IgD-negative memory B cell (primary cell): ENCODE measurements at regions not wholly inside any gene's neighbourhood (a gene's known extent, or its start where the extent isn't known, plus 50 kb on each side); places are given as distances from the start of the nearest gene placed in this dataset.

Source experiments
- H3K27ac Mint-ChIP-seq, 3 donors: one replicate each; pipeline ENCODE4 v1.8.0; 2020 to 2022; ENCODE audit warnings: mild to moderate bottlenecking in 3 of 3, mixed read lengths in 3 of 3, moderate library complexity in 1 of 3
- H3K27me3 Mint-ChIP-seq: one replicate; pipeline ENCODE4 v1.8.0; 2021; ENCODE audit warnings: mixed read lengths
- H3K36me3 Mint-ChIP-seq: one replicate; pipeline ENCODE4 v1.8.0; 2020; ENCODE audit warnings: mild to moderate bottlenecking, mixed read lengths
- H3K4me1 Mint-ChIP-seq, 3 donors: one replicate each; pipeline ENCODE4 v1.8.0; 2020 to 2022; ENCODE audit warnings: mixed read lengths in 3 of 3, mild to moderate bottlenecking in 1 of 3
- H3K4me3 Mint-ChIP-seq, 4 donors: one replicate each; pipeline ENCODE4 v1.8.0; 2020 to 2022; ENCODE audit warnings: mild to moderate bottlenecking in 4 of 4, mixed read lengths in 4 of 4, moderate library complexity in 3 of 4
- H3K9me3 Mint-ChIP-seq, 3 donors: one replicate each; pipeline ENCODE4 v1.8.0; 2020 to 2021; ENCODE audit warnings: mixed read lengths in 3 of 3, mild to moderate bottlenecking in 1 of 3

DNA sequence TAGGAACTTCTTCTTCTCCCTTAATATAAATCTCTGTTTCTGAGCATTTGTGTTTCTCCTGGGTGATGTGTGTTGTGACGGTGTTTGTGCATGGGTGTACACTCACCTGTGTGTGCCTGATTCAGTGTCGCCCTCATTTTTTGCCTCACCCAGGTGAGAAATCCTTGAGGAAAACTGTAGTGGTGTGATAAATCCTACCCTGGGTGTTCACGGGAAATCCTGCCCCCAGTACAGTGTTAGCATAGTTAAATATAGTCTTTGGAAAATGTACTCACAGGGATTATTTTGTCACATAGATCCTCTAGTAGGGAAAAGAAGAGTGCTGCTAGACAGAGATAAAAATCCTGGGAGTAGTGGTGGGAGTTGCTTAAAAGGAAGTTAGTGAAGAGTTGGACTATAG lies 291.9 kb upstream of the PITX2 start:
- no peak overlapping the region for H3K4me3 Mint-ChIP-seq
- no peaks in the 10 kb centered on the region for H3K4me1 Mint-ChIP-seq
- no peaks in the 10 kb centered on the region for H3K36me3 Mint-ChIP-seq
- no peaks in the 10 kb centered on the region for H3K9me3 Mint-ChIP-seq
- no peak overlapping the region for H3K27ac Mint-ChIP-seq
- peaks cover 1% of the 10 kb centered on the region for H3K27me3 Mint-ChIP-seq

DNA sequence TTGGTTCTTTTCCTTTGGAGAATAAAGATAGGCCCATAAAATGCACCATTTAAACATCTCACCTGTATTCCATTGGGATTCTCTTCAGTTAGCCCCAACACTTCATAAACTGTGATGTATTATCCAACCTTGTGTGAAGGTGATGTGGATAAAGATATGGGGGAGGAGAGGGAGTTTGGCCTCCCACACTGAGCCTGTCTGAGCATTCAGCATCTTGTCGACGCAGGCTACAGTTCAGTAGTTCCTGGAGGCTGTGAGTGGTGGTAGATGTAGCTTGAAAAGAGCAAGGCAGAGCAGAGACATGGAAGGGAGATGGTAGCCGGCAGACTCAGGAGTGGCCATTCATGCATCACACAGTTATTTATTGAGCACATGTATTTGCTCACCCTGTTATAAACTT lies 292.4 kb upstream of the PITX2 start:
- no peaks in the 10 kb centered on the region for H3K9me3 Mint-ChIP-seq
- H3K4me3 Mint-ChIP-seq = no peak overlapping the region
- H3K27me3 Mint-ChIP-seq = peaks cover 1% of the 10 kb centered on the region
- no peaks in the 10 kb centered on the region for H3K4me1 Mint-ChIP-seq
- peak overlapping the region in 1 of 3 donors; percentile 21 for H3K27ac Mint-ChIP-seq
- H3K36me3 Mint-ChIP-seq = no peaks in the 10 kb centered on the region

DNA sequence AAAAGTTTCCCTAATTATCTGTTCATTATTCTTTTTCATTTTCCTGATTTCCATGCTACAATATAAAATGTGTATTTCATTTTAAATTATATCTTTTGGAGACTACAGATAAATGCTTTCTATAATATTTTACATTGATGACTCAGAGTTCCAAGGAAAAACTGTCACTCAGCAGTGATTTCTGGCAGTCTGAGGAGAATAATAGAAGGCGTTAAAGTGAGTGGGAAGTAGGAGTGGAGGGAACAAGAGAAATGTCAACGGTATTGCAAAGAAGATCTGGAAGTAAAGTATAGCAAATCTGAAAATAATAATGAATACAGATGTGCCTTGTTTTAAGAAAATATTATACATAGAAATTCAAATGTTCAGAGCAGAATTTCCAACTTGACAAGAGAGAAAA lies 293.6 kb upstream of the PITX2 start:
- H3K4me1 Mint-ChIP-seq = no peaks in the 10 kb centered on the region
- H3K4me3 Mint-ChIP-seq = no peak overlapping the region

DNA sequence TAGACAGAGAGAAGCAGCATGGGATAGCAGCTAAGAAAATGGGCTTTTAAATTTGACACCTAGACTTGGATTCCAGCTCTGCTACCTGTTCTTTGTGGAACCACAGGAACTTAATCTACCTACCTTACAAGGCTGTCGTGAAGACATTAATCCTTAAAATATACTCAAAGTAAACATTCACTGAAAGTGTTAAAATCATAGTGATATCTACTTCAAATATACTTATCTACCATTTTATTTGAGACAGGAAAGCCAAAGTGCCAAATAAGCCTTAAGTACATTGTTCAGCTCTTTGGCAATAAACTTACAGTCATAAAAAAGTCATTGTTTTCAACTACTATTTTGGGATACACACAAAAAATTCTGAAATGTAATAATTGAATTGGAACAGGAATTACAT lies 295.0 kb upstream of the PITX2 start:
- peaks cover 1% of the 10 kb centered on the region for H3K27me3 Mint-ChIP-seq
- H3K36me3 Mint-ChIP-seq = no peaks in the 10 kb centered on the region
- H3K27ac Mint-ChIP-seq = no peak overlapping the region
- no peak overlapping the region for H3K4me3 Mint-ChIP-seq
- H3K9me3 Mint-ChIP-seq = no peaks in the 10 kb centered on the region
- no peaks in the 10 kb centered on the region for H3K4me1 Mint-ChIP-seq

More for the DNA sequence above, 293.6 kb upstream of the PITX2 start:
- Mint-ChIP-seq H3K36me3 (no peaks in the 10 kb centered on the region), H3K27ac (no peak overlapping the region), H3K9me3 (no peaks in the 10 kb centered on the region), H3K27me3 (peaks cover 1% of the 10 kb centered on the region)

DNA sequence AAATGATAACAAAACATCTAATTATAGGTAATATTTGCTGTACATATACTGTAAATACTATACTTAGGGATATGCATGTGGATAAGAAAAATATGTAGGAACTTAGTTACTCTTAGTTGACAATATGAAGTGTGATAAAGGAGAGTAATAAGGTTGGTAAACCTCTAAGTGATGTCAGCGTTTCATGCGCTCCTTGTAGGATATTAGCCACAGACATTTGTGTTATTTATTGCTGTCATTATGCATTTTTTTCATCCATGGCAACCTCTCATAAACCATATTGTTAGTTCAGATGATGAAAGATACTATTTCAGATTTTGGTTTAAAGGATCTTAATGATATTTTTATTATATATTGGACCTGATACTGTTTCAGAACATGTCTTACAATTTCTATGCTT lies 298.1 kb upstream of the PITX2 start:
- H3K27ac Mint-ChIP-seq = no peak overlapping the region
- no peaks in the 10 kb centered on the region for H3K4me1 Mint-ChIP-seq
- no peaks in the 10 kb centered on the region for H3K9me3 Mint-ChIP-seq
- peaks cover 2% of the 10 kb centered on the region for H3K36me3 Mint-ChIP-seq
- peaks cover 4% of the 10 kb centered on the region for H3K27me3 Mint-ChIP-seq
- H3K4me3 Mint-ChIP-seq = no peak overlapping the region

DNA sequence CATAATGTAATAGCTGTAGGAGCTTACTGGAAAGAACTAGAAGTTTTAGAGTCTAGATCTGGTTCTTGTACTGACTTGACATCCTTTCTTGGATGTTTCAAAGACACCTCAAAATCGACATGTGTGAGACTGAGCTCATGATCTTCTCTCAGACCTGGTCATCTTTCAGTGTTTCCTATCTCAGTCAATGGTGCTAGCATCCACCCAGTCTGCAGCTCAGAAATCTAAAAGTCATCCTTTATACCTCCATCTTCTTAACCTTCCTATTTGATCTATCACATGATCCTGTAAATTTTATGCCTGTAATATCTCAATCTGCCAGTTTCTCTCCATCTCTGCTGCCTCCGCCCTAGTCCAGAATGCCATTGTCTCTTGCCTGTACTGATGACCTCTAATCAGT lies 301.9 kb upstream of the PITX2 start:
- Mint-ChIP-seq H3K4me3 (no peak overlapping the region), H3K27me3 (peaks cover 3% of the 10 kb centered on the region), H3K4me1 (no peaks in the 10 kb centered on the region), H3K9me3 (no peaks in the 10 kb centered on the region), H3K27ac (no peak overlapping the region), H3K36me3 (peaks cover 2% of the 10 kb centered on the region)

DNA sequence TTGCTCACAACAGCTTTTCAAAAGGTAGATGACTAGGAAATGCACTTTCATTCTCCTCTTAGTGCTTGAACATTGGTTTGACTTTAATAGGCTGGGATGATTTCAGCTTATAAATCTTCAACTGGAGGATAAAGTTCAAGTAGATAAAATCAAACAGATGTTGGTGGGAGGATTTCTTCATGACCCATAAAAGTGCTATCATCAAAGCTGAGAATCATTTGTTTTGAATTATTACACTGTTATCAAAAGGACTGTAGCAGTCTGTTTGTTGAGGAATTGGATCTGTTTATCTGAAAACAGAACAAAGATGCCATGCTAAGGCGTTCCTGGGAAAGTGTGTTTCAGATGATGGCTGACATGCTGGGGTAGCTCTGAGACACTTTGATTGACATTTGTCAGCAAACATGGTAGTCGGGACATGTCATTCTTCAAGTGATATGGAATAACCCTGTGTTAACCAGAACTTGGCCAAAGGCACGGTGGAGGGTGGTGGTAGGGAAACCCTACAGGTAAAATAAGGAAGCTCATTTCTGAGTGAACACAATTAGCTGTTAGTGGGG lies 304.0 kb upstream of the PITX2 start:
- Mint-ChIP-seq H3K27me3 (peaks cover 3% of the 10 kb centered on the region), H3K4me3 (no peak overlapping the region), H3K4me1 (no peaks in the 10 kb centered on the region), H3K9me3 (no peaks in the 10 kb centered on the region), H3K36me3 (peaks cover 2% of the 10 kb centered on the region), H3K27ac (no peak overlapping the region)

DNA sequence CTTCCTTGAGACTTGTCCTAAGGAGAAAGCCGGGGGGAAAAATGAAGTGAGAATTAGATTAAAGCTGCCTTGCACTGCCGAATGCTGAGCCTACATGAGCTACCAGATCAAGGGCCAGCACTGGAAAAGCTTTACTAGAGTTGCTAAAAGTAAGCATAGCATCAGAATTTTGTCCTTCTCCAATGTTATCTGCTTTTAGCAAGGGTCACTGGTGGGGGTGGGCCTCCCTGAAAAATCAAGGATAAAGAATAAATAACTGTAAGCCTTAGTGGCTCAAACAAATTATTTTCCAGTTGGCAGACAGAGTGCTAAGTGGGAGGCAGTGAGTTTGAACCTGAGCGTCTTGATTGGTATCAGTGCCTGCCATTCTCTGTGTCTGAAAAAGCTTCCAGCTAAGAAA lies 310.5 kb upstream of the PITX2 start:
- H3K4me1 Mint-ChIP-seq = no peaks in the 10 kb centered on the region
- H3K9me3 Mint-ChIP-seq = no peaks in the 10 kb centered on the region
- H3K4me3 Mint-ChIP-seq = no peak overlapping the region
- no peak overlapping the region for H3K27ac Mint-ChIP-seq
- no peaks in the 10 kb centered on the region for H3K27me3 Mint-ChIP-seq
- no peaks in the 10 kb centered on the region for H3K36me3 Mint-ChIP-seq

DNA sequence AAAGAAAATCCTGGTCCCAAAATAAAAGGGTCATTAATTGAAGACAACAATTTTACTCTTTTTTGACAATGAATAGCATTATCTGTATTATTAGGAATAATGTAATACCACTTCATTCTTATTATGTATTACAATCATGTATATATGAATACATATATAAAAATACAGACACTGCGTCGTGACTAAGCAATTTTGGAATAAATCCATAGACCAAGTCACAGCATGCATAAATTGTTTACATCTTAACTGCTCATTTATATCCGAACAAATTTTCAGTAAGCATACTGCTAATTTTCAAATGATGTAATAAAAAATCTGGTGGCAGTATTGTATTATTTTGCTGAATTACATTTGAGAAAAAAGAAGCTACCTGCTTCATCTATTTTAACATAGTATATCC lies 321.6 kb upstream of the PITX2 start:
- Mint-ChIP-seq H3K36me3 (no peaks in the 10 kb centered on the region), H3K4me1 (no peaks in the 10 kb centered on the region)

DNA sequence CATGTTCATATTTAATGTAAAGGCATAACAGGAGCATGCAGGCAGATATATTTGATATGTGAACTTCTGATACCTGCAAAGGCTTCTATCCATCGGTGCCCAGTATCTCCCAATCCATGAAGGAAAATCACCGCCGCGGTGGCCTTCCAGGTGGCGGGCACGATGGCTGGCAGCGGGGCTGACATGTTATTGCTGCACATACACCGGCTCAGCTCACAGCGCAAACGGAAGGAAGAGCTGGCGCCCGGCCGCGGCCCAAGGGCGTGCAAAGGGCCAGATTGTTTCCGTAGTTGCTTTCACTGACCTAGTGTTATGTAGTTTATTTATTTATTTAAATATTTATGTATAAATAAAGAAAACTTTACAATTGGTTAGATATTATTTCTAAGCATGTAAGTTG lies 322.7 kb upstream of the PITX2 start:
- Mint-ChIP-seq H3K4me3 (no peak overlapping the region), H3K36me3 (no peaks in the 10 kb centered on the region), H3K27ac (no peak overlapping the region), H3K9me3 (no peaks in the 10 kb centered on the region), H3K27me3 (no peaks in the 10 kb centered on the region), H3K4me1 (no peaks in the 10 kb centered on the region)

More for the DNA sequence above, 321.6 kb upstream of the PITX2 start:
- Mint-ChIP-seq H3K27me3 (no peaks in the 10 kb centered on the region), H3K27ac (no peak overlapping the region), H3K9me3 (no peaks in the 10 kb centered on the region), H3K4me3 (no peak overlapping the region)

DNA sequence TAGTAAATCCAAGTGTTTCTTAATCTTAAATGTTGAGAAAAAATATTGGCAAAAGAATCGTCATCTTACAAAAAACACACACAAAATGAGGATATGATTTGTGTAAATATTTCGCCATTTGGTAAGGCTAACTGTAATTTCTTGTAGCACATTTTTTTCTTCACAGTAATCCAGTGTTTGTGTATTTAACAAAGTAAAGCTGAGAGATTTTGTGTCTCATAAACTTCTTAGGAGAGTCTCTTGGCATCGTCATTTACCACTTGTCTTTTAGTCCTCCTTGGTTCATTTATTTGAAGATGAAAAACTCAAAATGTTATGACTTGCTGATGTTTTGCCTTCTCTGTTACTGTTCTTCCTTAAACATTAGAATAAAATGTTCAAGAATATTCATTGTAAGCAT lies 326.7 kb upstream of the PITX2 start:
- Mint-ChIP-seq H3K9me3 (no peaks in the 10 kb centered on the region), H3K27ac (peak overlapping the region in 1 of 3 donors; percentile 46), H3K36me3 (no peaks in the 10 kb centered on the region), H3K4me3 (no peak overlapping the region), H3K27me3 (no peaks in the 10 kb centered on the region), H3K4me1 (no peaks in the 10 kb centered on the region)

DNA sequence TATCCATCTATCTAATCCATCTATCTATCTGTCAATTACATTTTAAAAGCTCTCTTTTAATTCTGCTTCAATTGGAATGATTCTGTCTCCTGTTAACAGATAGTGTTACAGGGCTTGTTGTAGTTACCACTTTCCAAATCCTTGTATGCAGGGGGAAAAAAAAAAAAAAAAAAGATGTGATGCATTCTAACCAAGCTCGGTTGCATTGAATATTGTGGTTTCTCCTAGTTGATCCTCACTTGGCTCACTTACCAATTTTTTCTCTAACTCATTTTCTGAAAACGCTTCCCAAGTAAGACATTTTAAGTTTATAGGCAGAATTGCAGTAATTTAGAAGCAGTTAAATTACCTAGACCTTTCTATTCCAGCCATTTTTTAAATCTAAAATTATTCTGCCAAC lies 327.9 kb upstream of the PITX2 start:
- Mint-ChIP-seq H3K27ac (peak overlapping the region in 1 of 3 donors; percentile 12), H3K36me3 (no peaks in the 10 kb centered on the region), H3K4me1 (no peaks in the 10 kb centered on the region), H3K4me3 (no peak overlapping the region), H3K9me3 (no peaks in the 10 kb centered on the region), H3K27me3 (no peaks in the 10 kb centered on the region)

DNA sequence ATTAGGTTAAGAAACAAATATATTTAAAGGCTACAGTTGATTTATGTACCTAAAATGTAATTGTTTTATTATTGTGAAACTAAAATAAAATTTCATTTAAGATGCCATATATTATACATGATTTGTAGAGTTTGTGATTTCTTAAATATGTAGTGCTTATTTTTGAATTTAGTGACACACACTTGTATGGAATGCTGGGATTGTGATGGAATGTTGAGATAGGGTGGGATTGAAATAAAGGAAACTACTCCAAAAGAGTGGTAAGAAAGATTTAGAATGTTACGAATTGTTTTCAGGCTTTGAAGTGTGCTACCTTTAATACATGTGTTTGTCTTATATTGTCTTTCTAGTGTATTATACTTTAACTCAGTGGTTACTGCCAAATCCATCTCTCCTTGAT lies 330.3 kb upstream of the PITX2 start:
- no peak overlapping the region for H3K27ac Mint-ChIP-seq
- no peaks in the 10 kb centered on the region for H3K9me3 Mint-ChIP-seq
- no peak overlapping the region for H3K4me3 Mint-ChIP-seq
- H3K36me3 Mint-ChIP-seq = no peaks in the 10 kb centered on the region
- no peaks in the 10 kb centered on the region for H3K4me1 Mint-ChIP-seq
- no peaks in the 10 kb centered on the region for H3K27me3 Mint-ChIP-seq

DNA sequence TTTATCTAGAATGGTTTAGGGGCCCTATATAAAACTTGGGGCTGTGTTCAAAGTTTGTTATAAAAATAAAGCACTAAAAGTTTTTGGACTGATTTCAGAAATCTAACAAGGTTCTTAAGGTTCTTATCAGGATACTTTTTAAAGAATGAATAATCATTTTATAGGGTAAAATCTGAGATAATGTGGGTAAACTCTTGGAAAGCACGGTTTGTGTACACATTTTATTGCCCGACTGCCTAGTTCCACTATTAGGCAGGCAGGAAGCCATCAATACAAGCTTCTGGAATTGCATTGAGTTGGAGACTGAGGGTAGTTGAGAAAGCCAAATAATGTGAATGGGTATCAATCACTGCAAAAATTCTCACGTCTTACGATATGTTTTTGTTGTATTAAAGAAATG lies 331.0 kb upstream of the PITX2 start:
- Mint-ChIP-seq H3K4me3 (no peak overlapping the region), H3K27ac (no peak overlapping the region), H3K27me3 (no peaks in the 10 kb centered on the region), H3K9me3 (no peaks in the 10 kb centered on the region), H3K4me1 (no peaks in the 10 kb centered on the region), H3K36me3 (no peaks in the 10 kb centered on the region)

DNA sequence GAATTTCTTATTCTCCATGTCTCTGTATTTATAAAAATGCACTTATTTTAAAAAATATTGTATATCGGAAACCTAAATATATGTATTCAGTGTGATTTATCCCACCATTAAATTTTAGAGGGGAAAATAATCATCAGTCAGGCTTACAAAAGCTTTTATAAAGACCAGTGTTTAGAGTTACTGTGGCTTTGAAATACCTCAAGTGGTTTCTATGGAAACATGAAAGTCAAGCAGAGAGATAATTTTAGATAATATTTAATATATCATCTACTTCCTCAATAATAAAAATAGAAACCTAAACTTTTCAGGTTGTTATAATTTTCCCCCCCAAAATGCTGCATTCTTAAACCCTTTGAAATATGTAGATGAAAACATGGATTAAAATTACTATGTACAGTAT lies 332.9 kb upstream of the PITX2 start:
- Mint-ChIP-seq H3K36me3 (no peaks in the 10 kb centered on the region), H3K4me1 (no peaks in the 10 kb centered on the region), H3K27me3 (no peaks in the 10 kb centered on the region), H3K27ac (no peak overlapping the region), H3K9me3 (no peaks in the 10 kb centered on the region), H3K4me3 (no peak overlapping the region)

DNA sequence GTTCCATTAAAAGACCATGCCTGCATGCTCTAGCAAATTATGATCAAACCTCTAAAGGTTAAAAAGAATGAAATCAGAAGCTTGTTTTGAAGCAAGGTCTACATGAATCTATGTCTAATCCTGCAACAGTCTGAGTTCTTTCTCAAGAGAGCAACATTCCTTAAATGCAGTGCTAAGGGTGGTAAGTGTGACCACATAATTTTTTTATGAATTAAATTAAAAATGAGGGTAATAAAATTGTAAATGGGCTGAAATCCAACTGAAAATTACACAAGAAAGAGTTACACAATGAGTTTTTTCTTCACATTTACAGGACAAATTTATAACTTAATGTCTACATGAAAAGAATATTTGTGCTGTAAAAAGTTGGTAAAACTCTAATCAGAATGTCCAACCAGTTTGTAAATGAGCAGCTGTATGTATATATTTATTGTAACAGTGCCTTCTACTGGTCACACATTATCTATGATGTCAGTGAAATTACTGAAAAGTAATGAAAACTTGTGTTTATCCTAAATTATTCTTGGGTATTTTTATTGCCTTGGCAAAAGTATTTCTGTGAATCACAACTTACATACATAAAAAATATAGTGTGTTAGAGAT lies 336.3 kb upstream of the PITX2 start:
- Mint-ChIP-seq H3K36me3 (no peaks in the 10 kb centered on the region), H3K27ac (no peak overlapping the region), H3K4me1 (no peaks in the 10 kb centered on the region), H3K9me3 (no peaks in the 10 kb centered on the region), H3K27me3 (no peaks in the 10 kb centered on the region), H3K4me3 (no peak overlapping the region)
